Liver (tissue), 8 donors: ENCODE measurements at regions not wholly inside any gene's neighbourhood (a gene's known extent, or its start where the extent isn't known, plus 50 kb on each side); places are given as distances from the start of the nearest gene placed in this dataset.

Experiments used
- DNase-seq: peaks from one replicate; pipeline ENCODE4 v3.0.0-alpha.2; 2017; ENCODE audit warnings: low spot score
- H3K27ac ChIP-seq, 2 donors: one replicate each; pipeline ENCODE4 v1.7.0; 2013; ENCODE audit warnings: inconsistent platforms in 2 of 2, low read length in 2 of 2, control low read depth in 1 of 2, low read depth in 1 of 2, mild to moderate bottlenecking in 1 of 2
- H3K27me3 ChIP-seq, 4 donors: one replicate each; pipeline versions ENCODE4 v1.6.1 to v1.7.0; 2013; ENCODE audit warnings: low read length in 3 of 4, inconsistent platforms in 1 of 4, mild to moderate bottlenecking in 1 of 4, moderate library complexity in 1 of 4; ENCODE audit not compliant: control insufficient read depth in 4 of 4, insufficient read depth in 4 of 4
- H3K36me3 ChIP-seq, 4 donors: one replicate each; pipeline versions ENCODE4 v1.6.1 to v1.7.0; 2013; ENCODE audit warnings: low read length in 3 of 4, mild to moderate bottlenecking in 3 of 4, low read depth in 1 of 4, moderate library complexity in 1 of 4; ENCODE audit not compliant: control insufficient read depth in 4 of 4, insufficient read depth in 3 of 4
- H3K4me1 ChIP-seq, 4 donors: one replicate each; pipeline versions ENCODE4 v1.6.1 to v1.7.0; 2013; ENCODE audit warnings: low read length in 3 of 4, mild to moderate bottlenecking in 3 of 4, moderate library complexity in 1 of 4; ENCODE audit not compliant: control insufficient read depth in 4 of 4, insufficient read depth in 4 of 4
- H3K4me3 ChIP-seq, 3 donors: one replicate each; pipeline versions ENCODE4 v1.6.1 to v1.7.0; 2013; ENCODE audit warnings: low read length in 3 of 3, control low read depth in 1 of 3, low read depth in 1 of 3, mild to moderate bottlenecking in 1 of 3
- H3K9ac ChIP-seq, 2 donors: one replicate each; pipeline ENCODE4 v1.7.0; 2013; ENCODE audit warnings: low read length in 2 of 2, mild to moderate bottlenecking in 2 of 2, moderate library complexity in 2 of 2, control low read depth in 1 of 2, low read depth in 1 of 2
- H3K9me3 ChIP-seq, 4 donors: one replicate each; pipeline versions ENCODE4 v1.6.1 to v1.7.0; 2013; ENCODE audit warnings: low read length in 3 of 4; ENCODE audit not compliant: control insufficient read depth in 4 of 4
- EGR1 ChIP-seq, 2 donors: IDR thresholded peaks; 2 replicates each; pipeline ENCODE4 v1.6.1; 2016 to 2018; ENCODE audit warnings: antibody characterized with exemption in 2 of 2, low read depth in 2 of 2
- FOXA1 ChIP-seq: IDR thresholded peaks from 2 replicates; pipeline ENCODE4 v1.6.1; 2016; ENCODE audit warnings: antibody characterized with exemption
- GABPA ChIP-seq, 2 donors: IDR thresholded peaks in 1 of 2; conservative IDR thresholded peaks in 1 of 2; 2 replicates each; pipeline ENCODE4 v1.6.1; 2016; ENCODE audit warnings: antibody characterized with exemption in 2 of 2, mild to moderate bottlenecking in 1 of 2, moderate library complexity in 1 of 2
- HNF4A ChIP-seq, 2 donors: conservative IDR thresholded peaks; 2 replicates each; pipeline ENCODE4 v1.6.1; 2016; ENCODE audit warnings: antibody characterized with exemption in 2 of 2, mild to moderate bottlenecking in 2 of 2
- HNF4G ChIP-seq: IDR thresholded peaks from 2 replicates; pipeline ENCODE4 v1.6.1; 2016; ENCODE audit warnings: antibody characterized with exemption
- RAD21 ChIP-seq, 2 donors: IDR thresholded peaks; 2 replicates each; pipeline ENCODE4 v1.6.1; 2016; ENCODE audit warnings: antibody characterized with exemption in 2 of 2, mild to moderate bottlenecking in 2 of 2
- RXRA ChIP-seq, 2 donors: IDR thresholded peaks; 2 replicates each; pipeline ENCODE4 v1.6.1; 2017 to 2018; ENCODE audit warnings: antibody characterized with exemption in 2 of 2, mild to moderate bottlenecking in 1 of 2
- SP1 ChIP-seq: IDR thresholded peaks from 2 replicates; pipeline ENCODE4 v1.6.1; 2018; ENCODE audit warnings: antibody characterized with exemption, mild to moderate bottlenecking
- YY1 ChIP-seq: IDR thresholded peaks from 2 replicates; pipeline ENCODE4 v1.6.1; 2016; ENCODE audit warnings: antibody characterized with exemption, mild to moderate bottlenecking
- WGBS: extraction: QIAGEN DNeasy Blood & Tissue Kit; methylation state at CpG from one replicate; pipeline ENCODE4 v1.1.7; 2013; 5-methylcytosine and 5-hydroxymethylcytosine counted together
- TF ChIP-seq, protein P1 (sequence below): IDR thresholded peaks from 2 replicates; pipeline ENCODE4 v1.6.1; 2016; ENCODE audit warnings: antibody characterized with exemption, mild to moderate bottlenecking
- TF ChIP-seq, protein P2 (sequence below): IDR thresholded peaks from 2 replicates; pipeline ENCODE4 v1.6.1; 2016; ENCODE audit warnings: antibody characterized with exemption
- TF ChIP-seq, protein P3 (sequence below): fragments of 150-350 bp; IDR thresholded peaks from 2 replicates; pipeline ENCODE4 v1.5.1; 2017; ENCODE audit warnings: improper control_type of control experiment, low read depth, low read length; ENCODE audit not compliant: missing input control
- TF ChIP-seq, protein P4 (sequence below): IDR thresholded peaks from 2 replicates; pipeline ENCODE4 v1.6.1; 2016; ENCODE audit warnings: antibody characterized with exemption
- donor health status: healthy.
- donor health status: healthy.
- donor health status: healthy.
- donor health status: healthy.
- donor health status: healthy.

DNA sequence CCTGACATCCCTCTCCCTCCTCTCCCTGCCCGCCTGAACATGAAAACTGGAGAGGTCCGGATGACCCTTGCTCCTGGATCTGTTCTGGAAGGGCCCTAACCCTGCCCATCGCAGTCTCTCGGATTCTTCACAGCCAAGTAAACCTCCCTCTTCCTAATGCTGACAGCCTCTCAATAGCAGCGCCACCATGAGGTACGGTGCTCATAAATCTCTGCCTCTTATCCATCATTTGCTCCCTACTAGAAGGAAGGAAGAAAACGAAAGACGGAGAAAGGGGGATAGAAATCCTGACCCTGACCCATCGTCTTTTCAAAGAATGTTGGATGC, 257.9 kb downstream of the BCL11A start:
- H3K27ac ChIP-seq = no peak overlapping the region
- no peak for DNase-seq
- H3K4me1 ChIP-seq = no peaks in the 10 kb centered on the region
- no peaks in the 10 kb centered on the region for H3K27me3 ChIP-seq
- no peak overlapping the region for H3K9ac ChIP-seq
- 86% methylated on average over 9 of the region's 9 CpGs for WGBS
- H3K4me3 ChIP-seq = no peak overlapping the region
- H3K9me3 ChIP-seq = no peaks in the 10 kb centered on the region
- TF ChIP-seq, protein P1, sequence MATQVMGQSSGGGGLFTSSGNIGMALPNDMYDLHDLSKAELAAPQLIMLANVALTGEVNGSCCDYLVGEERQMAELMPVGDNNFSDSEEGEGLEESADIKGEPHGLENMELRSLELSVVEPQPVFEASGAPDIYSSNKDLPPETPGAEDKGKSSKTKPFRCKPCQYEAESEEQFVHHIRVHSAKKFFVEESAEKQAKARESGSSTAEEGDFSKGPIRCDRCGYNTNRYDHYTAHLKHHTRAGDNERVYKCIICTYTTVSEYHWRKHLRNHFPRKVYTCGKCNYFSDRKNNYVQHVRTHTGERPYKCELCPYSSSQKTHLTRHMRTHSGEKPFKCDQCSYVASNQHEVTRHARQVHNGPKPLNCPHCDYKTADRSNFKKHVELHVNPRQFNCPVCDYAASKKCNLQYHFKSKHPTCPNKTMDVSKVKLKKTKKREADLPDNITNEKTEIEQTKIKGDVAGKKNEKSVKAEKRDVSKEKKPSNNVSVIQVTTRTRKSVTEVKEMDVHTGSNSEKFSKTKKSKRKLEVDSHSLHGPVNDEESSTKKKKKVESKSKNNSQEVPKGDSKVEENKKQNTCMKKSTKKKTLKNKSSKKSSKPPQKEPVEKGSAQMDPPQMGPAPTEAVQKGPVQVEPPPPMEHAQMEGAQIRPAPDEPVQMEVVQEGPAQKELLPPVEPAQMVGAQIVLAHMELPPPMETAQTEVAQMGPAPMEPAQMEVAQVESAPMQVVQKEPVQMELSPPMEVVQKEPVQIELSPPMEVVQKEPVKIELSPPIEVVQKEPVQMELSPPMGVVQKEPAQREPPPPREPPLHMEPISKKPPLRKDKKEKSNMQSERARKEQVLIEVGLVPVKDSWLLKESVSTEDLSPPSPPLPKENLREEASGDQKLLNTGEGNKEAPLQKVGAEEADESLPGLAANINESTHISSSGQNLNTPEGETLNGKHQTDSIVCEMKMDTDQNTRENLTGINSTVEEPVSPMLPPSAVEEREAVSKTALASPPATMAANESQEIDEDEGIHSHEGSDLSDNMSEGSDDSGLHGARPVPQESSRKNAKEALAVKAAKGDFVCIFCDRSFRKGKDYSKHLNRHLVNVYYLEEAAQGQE = no peak
- TF ChIP-seq YY1 (no peak), EGR1 (IDR thresholded peaks at IDR 0.05; ENCODE audit: low read depth in 2 of 2) (no peak), RXRA (IDR thresholded peaks at IDR 0.05) (no peak)
- H3K36me3 ChIP-seq = no peaks in the 10 kb centered on the region

DNA sequence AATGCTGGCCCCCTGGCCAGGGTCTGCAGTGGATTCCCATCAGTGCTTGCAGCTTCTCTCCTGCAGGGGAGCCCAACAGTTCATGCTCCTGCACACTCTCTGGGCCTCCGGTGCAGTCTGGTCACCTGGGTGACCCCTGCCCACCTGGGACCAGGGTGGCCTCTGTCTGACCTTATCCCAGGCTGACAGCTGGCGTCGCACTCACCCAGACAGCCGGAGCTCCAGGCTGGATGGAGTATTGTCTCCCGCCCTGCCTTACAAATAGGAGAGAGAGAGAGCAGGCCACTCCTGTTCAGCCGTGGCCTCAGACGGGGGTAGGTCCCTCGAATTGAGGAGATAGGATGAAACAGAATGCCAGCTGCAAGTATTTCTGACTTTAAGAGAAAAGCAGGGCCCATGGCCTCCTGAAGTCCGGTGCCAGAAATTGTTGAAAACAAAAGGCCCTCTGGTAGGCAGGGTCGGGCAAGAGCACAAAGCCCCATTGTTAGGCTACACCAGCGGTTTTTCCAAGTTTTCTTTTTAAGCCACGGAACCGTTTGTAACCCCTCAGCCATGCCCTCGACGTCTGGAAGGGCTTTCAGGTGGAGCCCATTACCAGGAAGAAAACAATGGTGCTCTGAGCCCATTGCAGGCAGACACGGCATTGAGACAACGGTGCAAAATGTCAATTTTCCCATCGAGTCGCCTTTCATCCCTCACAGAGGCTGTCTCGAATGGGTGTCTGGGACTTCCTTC, 258.4 kb downstream of the BCL11A start:
- DNase-seq = no peak
- Histone ChIP-seq H3K9me3 (no peaks in the 10 kb centered on the region), H3K4me1 (no peaks in the 10 kb centered on the region), H3K27ac (no peak overlapping the region), H3K4me3 (no peak overlapping the region), H3K9ac (no peak overlapping the region), H3K27me3 (no peaks in the 10 kb centered on the region), H3K36me3 (no peaks in the 10 kb centered on the region)
- WGBS = 73% methylated on average over 20 of the region's 20 CpGs
- TF ChIP-seq HNF4A (conservative IDR thresholded peaks at IDR 0.05) (no peak), EGR1 (IDR thresholded peaks at IDR 0.05; ENCODE audit: low read depth in 2 of 2) (no peak), HNF4G (no peak), RAD21 (IDR thresholded peaks at IDR 0.05) (no peak), FOXA1 (no peak), SP1 (no peak), GABPA (IDR thresholded peaks at IDR 0.05 in 1 of 2, conservative IDR thresholded peaks at IDR 0.05 in 1 of 2) (no peak)
- TF ChIP-seq, protein P2, sequence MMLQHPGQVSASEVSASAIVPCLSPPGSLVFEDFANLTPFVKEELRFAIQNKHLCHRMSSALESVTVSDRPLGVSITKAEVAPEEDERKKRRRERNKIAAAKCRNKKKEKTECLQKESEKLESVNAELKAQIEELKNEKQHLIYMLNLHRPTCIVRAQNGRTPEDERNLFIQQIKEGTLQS = no peak
- TF ChIP-seq, protein P1 = no peak
- TF ChIP-seq, protein P3, sequence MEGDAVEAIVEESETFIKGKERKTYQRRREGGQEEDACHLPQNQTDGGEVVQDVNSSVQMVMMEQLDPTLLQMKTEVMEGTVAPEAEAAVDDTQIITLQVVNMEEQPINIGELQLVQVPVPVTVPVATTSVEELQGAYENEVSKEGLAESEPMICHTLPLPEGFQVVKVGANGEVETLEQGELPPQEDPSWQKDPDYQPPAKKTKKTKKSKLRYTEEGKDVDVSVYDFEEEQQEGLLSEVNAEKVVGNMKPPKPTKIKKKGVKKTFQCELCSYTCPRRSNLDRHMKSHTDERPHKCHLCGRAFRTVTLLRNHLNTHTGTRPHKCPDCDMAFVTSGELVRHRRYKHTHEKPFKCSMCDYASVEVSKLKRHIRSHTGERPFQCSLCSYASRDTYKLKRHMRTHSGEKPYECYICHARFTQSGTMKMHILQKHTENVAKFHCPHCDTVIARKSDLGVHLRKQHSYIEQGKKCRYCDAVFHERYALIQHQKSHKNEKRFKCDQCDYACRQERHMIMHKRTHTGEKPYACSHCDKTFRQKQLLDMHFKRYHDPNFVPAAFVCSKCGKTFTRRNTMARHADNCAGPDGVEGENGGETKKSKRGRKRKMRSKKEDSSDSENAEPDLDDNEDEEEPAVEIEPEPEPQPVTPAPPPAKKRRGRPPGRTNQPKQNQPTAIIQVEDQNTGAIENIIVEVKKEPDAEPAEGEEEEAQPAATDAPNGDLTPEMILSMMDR = no peak
- TF ChIP-seq, protein P4, sequence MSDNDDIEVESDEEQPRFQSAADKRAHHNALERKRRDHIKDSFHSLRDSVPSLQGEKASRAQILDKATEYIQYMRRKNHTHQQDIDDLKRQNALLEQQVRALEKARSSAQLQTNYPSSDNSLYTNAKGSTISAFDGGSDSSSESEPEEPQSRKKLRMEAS = no peak
